HL-60 (cell line): ENCODE measurements at regions not wholly inside any gene's neighbourhood (a gene's known extent, or its start where the extent isn't known, plus 50 kb on each side); places are given as distances from the start of the nearest gene placed in this dataset.

Experiments used
- GABPA ChIP-seq: IDR thresholded peaks from 2 replicates; pipeline ENCODE4 v1.6.1; 2012; ENCODE audit warnings: low read depth
- POLR2AphosphoS5 ChIP-seq: IDR thresholded peaks from 2 replicates; pipeline ENCODE4 v1.6.1; 2012; ENCODE audit warnings: low read depth
- REST ChIP-seq: IDR thresholded peaks from 2 replicates; pipeline ENCODE4 v1.6.1; 2012; ENCODE audit warnings: low read depth; ENCODE audit not compliant: insufficient replicate concordance
- SPI1 ChIP-seq: IDR thresholded peaks from 2 replicates; pipeline ENCODE4 v1.6.1; 2012; ENCODE audit warnings: low read depth, mild to moderate bottlenecking, borderline replicate concordance
- TF ChIP-seq, protein P1 (sequence below): IDR thresholded peaks from one replicate; pipeline ENCODE4 v1.5.1; 2011; ENCODE audit warnings: low read length, control low read depth, inconsistent platforms; ENCODE audit not compliant: insufficient read depth

GRCh38 chr15:97653896-97654295 is 306.6 kb upstream of the ARRDC4 start:
- TF ChIP-seq, protein P1, sequence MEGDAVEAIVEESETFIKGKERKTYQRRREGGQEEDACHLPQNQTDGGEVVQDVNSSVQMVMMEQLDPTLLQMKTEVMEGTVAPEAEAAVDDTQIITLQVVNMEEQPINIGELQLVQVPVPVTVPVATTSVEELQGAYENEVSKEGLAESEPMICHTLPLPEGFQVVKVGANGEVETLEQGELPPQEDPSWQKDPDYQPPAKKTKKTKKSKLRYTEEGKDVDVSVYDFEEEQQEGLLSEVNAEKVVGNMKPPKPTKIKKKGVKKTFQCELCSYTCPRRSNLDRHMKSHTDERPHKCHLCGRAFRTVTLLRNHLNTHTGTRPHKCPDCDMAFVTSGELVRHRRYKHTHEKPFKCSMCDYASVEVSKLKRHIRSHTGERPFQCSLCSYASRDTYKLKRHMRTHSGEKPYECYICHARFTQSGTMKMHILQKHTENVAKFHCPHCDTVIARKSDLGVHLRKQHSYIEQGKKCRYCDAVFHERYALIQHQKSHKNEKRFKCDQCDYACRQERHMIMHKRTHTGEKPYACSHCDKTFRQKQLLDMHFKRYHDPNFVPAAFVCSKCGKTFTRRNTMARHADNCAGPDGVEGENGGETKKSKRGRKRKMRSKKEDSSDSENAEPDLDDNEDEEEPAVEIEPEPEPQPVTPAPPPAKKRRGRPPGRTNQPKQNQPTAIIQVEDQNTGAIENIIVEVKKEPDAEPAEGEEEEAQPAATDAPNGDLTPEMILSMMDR, result no peak
- TF ChIP-seq GABPA (no peak), REST (no peak), POLR2AphosphoS5 (no peak), SPI1 (no peak)
